Mammary epithelial cell (primary cell): ENCODE measurements at regions not wholly inside any gene's neighbourhood (a gene's known extent, or its start where the extent isn't known, plus 50 kb on each side); places are given as distances from the start of the nearest gene placed in this dataset.

Source experiments
- CTCF ChIP-seq, 2 donors: IDR thresholded peaks in 1 of 2; conservative IDR thresholded peaks in 1 of 2; 2 replicates each; pipeline ENCODE4 v1.5.1; 2011 to 2012; ENCODE audit warnings: inconsistent platforms in 2 of 2, low read length in 2 of 2, mild to moderate bottlenecking in 2 of 2, control low read depth in 1 of 2, low read depth in 1 of 2; ENCODE audit not compliant: insufficient read depth in 1 of 2; ENCODE audit errors: extremely low read depth in 1 of 2
- EZH2 ChIP-seq: IDR thresholded peaks from 2 replicates; pipeline ENCODE4 v1.6.1; 2012; ENCODE audit warnings: low read length, inconsistent platforms, borderline replicate concordance

GRCh38 chr1:96565546-96565945 lies 156.0 kb upstream of the PTBP2 start:
- TF ChIP-seq CTCF (conservative IDR thresholded peaks at IDR 0.05 in 1 of 2, IDR thresholded peaks at IDR 0.05 in 1 of 2; ENCODE audit: extremely low read depth in 1 of 2, insufficient read depth in 1 of 2, low read depth in 1 of 2, low read length in 2 of 2) (no peak), EZH2 (no peak)
